ENCODE measurements at regions not wholly inside any gene's neighbourhood (a gene's known extent, or its start where the extent isn't known, plus 50 kb on each side); places are given as distances from the start of the nearest gene placed in this dataset.

GRCh38 chr17:49906531-49907136, 58.8 kb upstream of the TAC4 start:
- TF ChIP-seq CTCF (IDR thresholded peaks at IDR 0.05): no peak
- no peak for TF ChIP-seq POLR2A (IDR thresholded peaks at IDR 0.05)

All from body of pancreas (tissue), 4 donors.